Activated CD4-positive, alpha-beta T cell treated with anti-CD3 and anti-CD28 coated beads, Interleukin-10, Interleukin-2, amounts not matched to agents 100 ng/mL and 50 ng/mL, durations not matched to agents 16 hours and 8 hours (primary cell): ENCODE measurements at regions not wholly inside any gene's neighbourhood (a gene's known extent, or its start where the extent isn't known, plus 50 kb on each side); places are given as distances from the start of the nearest gene placed in this dataset.

Experiments
- DNase-seq: peaks from one replicate; pipeline ENCODE4 v3.0.0-alpha.2; 2020

DNA sequence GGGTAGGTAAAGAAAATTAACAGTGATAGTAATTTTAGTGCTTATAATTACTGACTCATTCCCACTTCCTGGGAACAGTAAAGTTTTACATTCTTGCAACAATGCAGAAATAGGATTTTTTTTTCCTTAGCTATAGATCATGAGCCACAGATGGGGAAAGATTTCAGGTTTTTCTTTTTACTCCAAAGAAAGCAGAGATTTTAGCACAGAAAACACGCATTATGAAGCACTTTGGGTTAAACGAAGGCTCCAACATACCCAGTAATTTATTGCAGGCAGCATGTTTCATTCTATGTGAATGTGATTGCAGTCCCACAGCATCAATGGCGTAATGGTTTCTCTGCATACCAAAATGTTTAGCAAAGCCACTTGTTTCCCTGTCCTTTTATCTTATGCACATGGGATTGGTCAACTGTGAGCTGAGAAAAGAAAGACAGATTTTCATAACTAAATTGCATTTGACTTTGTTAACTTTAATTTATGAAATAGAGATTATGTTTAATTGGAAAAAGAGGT lies 124.6 kb upstream of the E2F7 start:
- DNase-seq, result no peak

DNA sequence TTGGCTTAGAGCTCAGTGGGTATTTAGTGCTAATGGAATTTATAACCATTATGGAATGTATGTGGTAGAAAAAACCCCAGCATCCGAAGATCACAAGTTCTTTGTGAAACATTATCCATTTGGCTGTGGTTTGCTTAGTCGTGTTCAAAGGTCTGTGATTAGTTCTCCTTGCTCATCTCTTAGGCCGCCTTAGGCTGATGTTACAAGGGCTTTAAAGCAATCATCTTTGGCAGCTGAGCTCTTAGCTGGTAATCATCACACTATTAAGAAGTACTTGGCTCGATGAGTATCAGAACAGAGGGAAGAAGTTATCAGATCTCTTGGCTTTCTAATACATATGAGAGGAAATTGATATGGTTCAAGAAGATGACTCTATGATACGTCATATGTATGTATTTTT lies 124.1 kb upstream of the E2F7 start:
- DNase-seq, result no peak

DNA sequence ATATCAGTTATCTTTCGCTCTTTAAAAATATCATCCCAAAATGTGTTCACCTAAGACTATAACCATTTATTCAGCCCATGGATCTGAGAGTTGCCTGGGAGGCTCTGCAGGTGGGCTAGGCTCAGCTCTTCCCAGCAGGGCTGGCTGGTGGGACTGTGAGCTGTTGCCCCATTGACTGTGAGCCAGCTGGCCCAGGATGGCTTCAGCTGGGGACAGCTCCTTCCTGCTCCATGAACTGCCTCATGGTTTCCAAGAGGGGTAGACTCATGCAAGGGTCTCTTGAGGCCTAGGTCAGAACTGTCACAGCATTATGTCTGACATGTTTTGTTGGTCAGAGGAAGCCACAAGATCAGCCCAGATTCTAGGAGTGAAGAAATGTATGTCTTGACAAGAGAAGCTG lies 114.1 kb upstream of the E2F7 start:
- DNase-seq, result no peak

DNA sequence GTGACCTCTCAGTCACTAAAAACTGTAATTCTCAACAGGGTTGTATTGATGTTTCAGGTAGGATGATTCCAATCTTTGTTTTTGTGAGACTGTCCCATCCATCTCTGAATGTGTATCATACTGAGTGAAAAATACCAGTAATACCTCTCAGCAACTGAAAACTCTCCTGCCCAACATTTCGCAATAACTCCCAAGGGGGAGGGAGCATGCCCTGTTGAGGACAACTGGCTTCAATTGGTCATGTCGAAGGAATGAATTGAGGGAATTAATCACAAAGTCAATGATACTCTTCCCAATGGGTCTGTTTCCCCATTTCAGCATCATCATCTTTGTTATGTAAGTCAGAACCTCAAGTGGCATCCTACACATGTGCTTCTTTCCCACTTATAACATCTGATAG lies 102.4 kb upstream of the E2F7 start:
- no peak for DNase-seq

DNA sequence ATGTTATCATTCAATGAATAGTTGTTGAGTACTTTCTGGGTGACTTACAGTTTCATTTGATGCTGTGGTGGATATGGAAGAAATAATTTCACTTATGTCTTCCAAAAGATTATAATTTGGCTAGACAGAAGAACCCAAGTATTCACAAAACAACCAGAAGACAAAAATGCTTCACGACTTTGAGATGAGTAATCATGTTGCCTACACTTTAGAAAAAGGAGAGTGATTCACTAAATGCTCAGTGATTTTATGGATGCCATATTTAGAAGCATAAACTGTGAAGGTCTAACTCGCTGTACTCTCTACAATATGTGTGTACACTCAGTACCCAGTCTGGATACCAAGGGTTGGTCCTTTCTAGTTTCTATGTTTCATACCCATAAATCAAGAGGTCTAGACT lies 101.3 kb upstream of the E2F7 start:
- DNase-seq, result no peak

DNA sequence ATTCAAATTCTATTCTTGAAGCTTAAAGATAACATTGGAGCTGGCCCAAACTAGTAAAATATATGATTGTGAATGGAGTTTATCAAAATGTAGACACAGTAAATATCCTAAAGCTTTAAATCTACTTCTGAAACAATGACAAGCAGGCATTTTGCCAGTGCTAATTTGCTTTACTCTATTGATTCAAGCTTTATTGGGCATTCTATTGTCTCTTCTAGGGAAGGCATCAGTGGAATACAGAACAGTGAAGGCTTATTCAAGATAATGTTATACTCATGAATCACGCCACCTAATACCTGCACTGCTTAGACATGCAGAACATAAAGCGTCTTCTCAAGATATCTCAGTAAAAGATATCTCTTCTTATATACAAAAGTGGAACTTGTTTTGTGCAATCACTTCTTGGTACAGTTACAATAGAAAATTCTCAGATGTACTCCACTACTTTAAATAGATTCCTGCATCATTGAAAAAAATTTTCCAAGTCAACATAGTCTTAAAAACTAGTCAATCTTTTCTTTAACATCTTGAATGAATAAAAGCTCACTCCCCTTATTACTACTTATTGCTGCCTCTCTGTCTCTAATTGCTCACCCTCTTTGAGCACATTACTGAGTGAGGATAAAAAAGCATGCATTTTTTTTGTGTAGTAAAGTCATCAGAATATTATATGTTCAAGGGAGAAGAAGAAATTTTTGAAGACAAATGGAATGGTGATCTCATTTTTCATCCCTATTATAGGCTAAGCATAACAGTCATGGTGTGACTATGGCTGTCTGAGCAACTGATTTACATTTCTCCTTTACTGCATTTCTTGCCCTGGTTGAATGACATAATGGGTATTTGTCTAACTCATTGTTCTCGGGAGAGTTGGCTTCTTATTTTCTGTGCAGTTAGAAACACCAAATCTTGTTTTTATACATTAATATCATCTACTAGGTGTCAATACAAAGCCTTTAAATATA lies 98.0 kb upstream of the E2F7 start:
- DNase-seq, result no peak

DNA sequence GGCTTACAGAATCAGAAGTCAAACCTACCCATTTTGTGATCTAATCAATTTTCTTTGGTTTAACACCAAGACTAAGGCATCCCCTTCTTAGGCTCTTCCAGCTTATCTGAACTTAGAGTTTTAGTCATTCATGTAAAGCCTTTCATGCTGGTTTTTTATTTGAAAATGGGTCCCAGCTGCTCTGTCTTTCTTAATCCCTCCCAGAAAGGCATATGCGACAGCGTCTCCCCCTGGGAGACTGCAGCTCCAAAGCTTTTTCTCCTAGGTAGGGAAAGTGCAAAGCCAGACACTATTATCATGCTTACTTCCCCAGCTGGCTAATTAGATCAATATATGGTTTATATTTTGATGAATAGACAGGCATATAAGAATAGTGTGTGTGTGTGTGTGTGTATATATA lies 96.6 kb upstream of the E2F7 start:
- DNase-seq, result no peak

DNA sequence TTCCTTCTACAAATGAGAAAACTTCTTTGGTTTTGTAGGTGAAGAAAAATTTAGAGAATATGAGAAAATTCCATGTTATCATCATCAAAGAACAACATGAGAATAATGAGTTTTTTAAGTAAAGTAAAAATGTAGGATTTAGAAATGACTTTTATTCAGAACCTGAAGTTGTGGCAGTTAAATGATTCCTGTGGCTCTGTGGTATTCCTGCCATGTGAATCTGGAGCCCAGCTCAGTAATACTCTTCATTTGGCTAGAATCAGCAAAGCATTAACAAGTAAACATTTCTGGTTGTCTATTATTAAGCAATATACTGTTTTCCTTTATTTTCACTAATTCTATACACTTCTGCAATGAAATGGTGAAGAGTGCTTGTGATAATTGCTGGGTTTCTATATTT lies 95.6 kb upstream of the E2F7 start:
- no peak for DNase-seq

DNA sequence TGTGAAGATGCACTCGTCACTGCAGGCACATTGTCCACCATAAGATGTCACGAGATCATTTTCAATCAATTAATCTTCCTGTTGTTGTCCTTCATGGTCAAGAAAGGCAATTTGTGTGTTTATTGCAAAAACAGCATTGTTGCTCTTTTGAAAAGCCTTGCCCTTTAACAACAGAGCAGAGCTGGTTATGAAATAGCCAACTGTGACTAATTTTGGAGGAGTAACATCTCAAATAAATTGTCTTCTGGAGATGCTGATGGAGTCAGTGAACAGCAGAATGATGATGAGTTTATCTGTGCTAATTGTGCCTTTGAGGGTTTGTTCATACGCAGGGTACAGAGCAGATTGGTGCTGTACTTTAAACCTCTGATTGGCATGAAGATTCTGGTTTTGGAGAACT lies 88.3 kb upstream of the E2F7 start:
- no peak for DNase-seq

DNA sequence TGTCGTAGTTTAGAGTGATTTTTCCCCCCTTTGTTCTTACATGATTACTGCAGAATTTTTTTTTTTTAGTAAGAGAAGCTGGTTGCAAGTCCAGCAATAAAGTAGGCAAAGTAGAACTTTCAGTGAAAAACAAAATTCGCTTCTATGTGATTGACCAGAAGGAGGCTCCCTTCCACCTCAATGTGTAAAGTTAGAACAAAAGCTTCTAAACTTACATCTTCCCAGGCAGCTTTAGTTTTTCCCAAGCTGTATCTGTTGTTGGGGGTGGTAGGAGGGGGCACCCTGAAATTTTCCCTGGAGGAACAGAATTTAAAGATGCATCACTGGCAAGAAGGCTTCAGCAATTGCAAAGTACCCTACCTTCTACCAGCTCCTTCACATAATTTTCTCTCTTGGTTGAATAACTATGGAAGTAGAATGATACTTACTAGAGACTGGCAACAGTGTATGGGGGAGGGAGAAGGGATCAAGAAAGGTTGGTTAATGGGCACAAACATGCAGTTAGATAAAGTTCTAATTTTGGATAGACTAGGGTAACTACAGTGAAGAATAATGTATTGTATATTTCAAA lies 87.3 kb upstream of the E2F7 start:
- no peak for DNase-seq

DNA sequence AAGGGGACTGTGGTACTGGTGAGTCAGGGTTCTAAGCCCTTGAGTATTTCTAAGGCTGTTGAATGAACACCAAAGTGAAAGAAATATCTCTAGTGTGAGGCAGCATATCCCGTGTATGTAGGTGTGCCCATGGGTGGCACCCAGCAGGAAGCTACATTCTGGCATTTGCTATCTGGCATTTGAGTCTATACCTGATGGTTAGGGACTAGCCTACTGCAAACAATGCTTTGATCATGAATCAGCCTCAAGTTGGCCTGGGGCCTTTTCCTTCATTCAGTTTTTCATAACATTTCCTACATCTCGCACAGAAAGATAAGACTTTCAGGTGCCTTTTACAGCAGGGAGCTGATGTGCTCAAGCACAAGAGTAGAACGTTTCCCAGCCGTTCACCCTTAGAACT lies 85.7 kb upstream of the E2F7 start:
- DNase-seq, result no peak

DNA sequence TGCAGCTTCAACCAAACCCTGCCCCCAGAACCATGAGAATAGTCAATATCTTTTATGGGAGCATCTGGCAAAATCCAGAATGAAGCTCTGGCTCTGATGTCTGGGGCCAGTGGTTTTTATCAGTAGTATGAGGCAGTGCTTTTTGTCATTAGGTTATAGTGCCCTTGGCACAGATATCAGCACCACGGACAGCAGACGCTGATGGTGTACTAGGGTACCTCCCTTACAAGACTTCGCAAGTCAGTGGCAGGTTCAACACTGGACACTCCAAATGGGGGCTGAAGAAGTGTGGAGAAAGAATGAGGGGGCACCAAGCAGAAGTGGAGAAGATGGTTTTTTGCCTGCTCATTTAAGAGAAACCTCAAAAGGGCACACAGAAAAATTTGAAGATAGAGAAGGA lies 68.2 kb upstream of the E2F7 start:
- DNase-seq, result peak; percentile 11

DNA sequence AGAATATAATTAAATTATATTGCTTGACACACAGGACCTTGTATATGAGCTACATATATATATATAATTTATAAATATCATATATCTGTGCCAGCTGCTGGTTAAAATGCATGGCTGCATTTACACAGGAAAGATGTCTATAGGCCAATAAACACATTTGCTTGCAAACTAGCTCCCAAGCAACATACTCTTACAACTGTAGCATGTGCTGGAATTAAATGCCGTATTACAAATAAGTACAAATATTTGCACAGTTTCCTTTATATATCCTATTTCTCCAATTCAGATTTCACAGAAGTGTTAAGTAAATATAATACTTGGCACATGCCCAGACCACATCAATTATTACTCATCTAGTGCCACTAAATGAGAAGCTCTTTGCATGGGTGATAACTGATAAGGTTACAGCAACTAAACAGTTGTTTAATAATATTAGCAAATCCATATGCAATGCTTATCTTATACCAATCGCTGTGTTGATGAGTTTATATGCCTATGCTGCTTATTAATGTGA lies 66.7 kb upstream of the E2F7 start:
- no peak for DNase-seq

DNA sequence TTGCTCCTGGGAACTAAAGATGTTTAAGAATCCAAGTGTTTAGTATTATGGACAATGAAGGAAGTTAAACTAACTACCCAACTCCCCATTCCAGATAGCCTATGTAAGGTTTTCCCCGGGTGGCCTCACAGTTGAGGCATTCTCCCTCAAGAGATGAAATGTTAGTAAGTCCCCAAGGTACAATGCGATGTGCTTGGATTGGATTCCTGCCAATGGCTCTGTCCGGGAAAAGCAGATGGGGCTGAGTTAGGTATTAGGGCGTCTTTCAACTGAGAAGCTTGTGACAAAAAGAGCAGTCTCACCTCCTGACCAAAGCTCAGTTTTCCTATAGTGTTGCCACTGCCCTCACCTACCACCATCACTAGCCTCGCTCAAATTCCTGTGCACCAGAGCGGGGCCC lies 64.8 kb upstream of the E2F7 start:
- DNase-seq, result no peak

DNA sequence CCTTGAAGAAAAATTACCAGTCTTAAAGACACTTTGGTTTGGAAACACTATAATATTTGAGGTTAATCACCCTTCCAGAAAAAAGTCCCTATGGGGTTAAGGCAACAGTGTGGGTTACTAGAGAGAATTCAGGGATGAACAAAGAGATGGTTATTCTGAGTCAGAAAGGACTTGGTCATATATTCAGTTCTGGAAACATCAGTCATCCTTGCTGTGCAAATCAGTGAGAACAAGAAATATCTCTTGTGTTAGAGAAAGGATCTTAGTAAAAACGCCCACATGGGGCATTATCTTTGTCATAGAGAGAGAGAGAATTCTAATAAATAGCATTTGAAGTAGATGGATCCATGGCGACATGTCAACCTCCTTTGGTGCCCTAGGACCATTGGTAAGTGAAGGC lies 59.4 kb upstream of the E2F7 start:
- peak; percentile 16 for DNase-seq

DNA sequence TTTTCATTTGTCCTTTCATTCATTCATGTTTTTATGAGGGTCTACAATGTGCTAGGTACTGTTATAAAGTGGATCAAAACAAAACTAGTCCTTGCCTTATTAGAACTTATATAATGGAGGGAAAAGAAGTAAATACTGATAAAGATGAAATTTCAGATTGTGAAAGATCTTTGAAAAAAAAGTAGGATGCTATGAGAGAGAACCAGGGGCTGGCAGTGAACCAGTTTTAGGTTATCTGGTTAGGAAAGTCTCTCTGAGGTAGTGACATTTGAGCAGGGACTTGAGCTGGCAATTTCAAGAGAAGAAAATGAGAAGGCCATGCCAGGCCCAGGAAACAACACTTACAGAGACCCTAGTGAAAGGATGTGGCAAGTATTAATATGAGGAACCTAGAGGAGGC lies 57.3 kb upstream of the E2F7 start:
- no peak for DNase-seq

DNA sequence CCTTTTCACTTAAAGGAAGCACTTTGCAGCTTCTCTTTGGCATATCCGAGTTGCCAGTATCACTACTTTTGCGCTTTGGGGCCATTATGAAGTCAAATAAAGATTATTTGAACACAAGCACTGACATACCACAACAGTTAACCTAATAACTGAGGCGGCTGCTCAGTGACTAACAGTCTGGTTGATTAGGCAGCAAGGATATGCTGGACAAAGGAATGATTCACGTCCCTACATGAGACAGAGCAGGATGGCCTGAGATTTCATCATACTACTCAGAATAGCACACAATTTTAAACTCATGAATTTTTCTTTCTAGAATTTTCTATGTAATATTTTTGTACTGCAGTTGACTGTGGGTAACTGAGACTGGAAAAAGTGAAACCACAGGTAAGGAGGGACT lies 56.9 kb upstream of the E2F7 start:
- no peak for DNase-seq

DNA sequence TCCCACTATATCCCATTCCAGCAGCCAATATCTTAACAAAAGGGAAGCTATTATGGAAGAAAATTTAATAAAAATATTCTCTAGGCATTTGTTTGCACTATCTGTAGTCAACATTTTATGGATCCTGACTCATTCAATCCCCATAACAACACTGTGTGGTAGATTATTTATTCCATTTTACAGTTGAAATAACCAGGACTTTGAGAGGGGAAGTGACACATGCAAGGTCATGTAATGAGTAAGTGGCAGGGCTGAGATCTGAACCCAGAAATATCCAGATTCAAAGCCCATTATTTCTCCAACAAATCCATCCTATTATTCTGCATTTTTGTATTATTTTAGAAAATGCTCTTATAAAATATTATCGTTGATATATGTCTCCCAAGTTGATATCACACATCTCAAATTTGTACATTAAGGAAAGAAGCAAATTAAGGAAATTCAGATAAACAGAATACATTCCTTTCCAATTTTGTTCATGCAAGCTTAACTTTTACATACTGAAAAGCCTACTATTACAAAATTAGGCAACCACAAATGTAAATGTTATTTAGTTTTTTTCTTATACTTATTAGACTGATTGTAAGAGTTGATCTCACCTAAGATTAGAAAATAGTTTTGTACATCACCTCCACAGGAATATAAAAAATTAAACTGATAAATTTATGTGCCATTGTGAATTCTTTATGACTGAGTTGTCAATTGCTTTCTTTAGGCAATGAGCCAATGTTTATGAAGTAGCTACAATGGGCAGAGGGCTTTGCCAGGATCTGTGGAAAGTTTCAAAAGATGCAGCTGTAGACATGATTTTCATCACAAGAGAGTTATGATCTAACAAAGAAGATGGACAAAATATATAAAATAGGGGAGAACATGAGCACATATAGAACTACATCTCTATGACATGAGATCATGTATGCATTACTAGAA lies 55.1 kb upstream of the E2F7 start:
- no peak for DNase-seq

DNA sequence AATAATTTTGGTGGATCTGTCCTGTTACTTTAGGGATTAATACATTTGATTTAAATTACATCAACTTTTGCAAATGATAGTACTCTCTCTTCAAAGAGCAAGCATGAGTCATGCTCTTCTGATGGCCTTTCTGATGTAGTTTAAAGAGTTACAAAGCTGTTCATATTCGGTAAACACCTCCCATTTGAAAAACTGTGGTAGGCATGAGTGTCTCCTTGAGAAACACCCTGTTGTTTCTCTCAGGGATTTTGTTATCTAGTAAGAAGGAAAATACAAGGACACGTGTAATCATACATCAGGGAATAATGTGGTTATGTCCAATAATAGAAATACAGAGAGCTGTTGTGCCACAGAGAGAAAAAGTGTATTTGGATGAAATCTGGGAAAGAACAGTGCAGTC lies 53.3 kb upstream of the E2F7 start:
- no peak for DNase-seq

DNA sequence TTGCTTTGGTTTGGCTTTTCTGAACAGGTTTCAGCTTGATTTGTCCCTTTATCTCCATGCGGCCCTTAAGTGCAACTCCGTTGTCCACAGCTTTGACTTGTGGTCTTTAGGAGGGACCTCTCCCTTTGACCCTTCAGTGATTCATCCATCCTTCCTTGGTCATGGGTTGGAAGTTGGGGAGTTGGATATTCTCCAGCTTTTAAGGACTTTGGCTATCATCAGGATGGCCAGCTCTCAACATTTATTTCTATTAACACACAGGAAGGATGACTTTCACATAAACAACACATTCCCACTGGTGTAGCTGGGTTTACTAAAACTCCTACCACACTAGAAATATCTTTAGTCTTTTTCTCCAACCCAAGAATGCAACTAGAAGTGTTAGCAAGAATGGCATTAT lies 50.9 kb upstream of the E2F7 start:
- no peak for DNase-seq

DNA sequence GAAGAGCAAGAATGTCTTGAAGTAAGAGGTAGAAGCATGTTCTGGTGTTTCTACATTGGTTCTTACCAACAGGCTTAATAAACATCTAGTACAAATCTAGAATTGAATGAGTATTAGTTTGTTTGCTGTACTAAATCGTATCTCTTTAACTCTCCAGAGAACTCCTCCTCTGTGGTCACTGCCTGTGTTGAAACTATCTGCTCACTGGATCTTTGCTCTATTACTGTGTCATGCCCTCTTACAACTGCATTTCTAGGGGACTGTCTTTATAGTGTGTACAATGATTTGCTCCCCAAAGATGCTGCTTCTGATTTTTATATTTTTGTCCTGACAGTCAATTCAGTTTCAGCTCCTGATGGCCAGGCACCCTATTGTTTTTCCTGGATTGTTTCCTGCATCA lies 50.1 kb upstream of the E2F7 start:
- no peak for DNase-seq
